Coronary artery (tissue), 2 donors: ENCODE measurements at regions not wholly inside any gene's neighbourhood (a gene's known extent, or its start where the extent isn't known, plus 50 kb on each side); places are given as distances from the start of the nearest gene placed in this dataset.

Experiments
- DNase-seq: peaks from one replicate; pipeline ENCODE4 v3.0.0-alpha.2; 2017; ENCODE audit warnings: low spot score
- H3K27ac ChIP-seq, 2 donors: fragments of 200-600 bp; sonication (generic); one replicate each; pipeline ENCODE4 v1.5.1; 2016 to 2019
- H3K4me3 ChIP-seq: fragments of 200-600 bp; sonication (generic); 2 replicates; pipeline ENCODE4 v1.5.1; 2016; ENCODE audit warnings: mild to moderate bottlenecking, moderate library complexity
- CTCF ChIP-seq: fragments of 200-600 bp; sonication (generic); IDR thresholded peaks from one replicate; pipeline ENCODE4 v1.5.1; 2019; ENCODE audit warnings: antibody characterized with exemption

GRCh38 chr7:119681336-119681735, 591.6 kb upstream of the KCND2 start:
- no peak overlapping the region for H3K4me3 ChIP-seq

DNA sequence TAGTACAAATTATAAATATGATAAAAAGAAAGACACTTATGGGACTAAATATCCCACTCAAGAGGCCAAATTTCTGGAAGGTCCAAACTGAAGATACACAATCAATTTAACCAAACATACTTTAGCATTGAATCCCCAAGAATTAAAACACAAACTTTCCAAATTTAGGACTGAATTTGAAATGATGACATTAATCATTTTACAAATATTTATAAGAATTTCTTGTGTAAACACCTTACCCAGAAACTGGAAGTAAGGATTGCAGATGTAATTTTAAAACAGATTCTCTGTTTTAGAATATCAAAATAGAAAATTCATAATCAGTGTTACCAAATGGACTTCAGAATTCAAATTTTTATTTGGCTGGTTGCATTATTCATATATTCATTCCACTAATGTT, 588.2 kb upstream of the KCND2 start:
- no peak for TF ChIP-seq CTCF
- H3K4me3 ChIP-seq: no peak overlapping the region
- no peak overlapping the region for H3K27ac ChIP-seq
- DNase-seq: no peak

More at GRCh38 chr7:119681336-119681735, 591.6 kb upstream of the KCND2 start:
- H3K27ac ChIP-seq: no peak overlapping the region
- TF ChIP-seq CTCF: no peak
- no peak for DNase-seq

DNA sequence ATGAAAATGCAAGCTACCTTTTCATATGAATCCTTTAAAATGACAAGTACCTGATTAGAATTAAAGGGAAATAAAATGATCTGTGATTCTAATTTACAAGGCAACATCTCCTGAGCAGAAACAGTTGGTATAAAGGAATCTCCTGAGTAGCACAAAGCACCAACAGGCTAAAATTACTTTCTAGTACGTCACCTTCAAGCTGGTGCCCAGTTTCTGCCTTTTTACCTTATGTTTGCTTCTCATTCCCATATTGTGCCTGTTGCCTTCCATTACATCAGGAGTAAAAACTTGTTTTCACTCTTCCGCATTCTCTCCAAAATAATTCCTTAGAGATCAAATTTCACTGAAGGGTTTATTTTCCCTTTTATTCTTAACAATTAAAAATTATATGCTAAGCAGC, 587.1 kb upstream of the KCND2 start:
- no peak overlapping the region for H3K4me3 ChIP-seq
- TF ChIP-seq CTCF: no peak
- DNase-seq: no peak
- no peak overlapping the region for H3K27ac ChIP-seq

DNA sequence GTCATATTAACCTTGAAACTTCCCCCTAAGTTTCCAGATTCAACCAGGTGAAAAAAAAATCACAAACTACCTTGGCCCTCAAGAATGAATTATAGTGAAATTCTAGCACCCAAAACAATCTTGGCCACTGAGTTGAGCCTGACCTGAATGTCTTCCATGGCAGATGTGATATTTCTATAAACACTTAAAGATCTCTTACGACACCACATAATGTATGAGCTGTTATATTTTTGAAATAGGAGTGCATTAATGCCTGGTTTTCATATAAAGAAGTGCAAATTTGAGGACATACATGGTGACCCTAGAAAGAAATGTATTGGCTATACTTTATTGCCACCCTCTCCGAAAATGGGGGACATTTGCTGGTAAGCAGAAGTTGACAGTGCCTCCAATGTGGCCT, 584.1 kb upstream of the KCND2 start:
- no peak for DNase-seq
- no peak overlapping the region for H3K4me3 ChIP-seq
- TF ChIP-seq CTCF: no peak
- no peak overlapping the region for H3K27ac ChIP-seq

- H3K27ac ChIP-seq: no peak overlapping the region
- TF ChIP-seq CTCF: no peak
Observed at GRCh38 chr7:119692541-119692940, 580.4 kb upstream of the KCND2 start.

GRCh38 chr7:119694506-119694905, 578.5 kb upstream of the KCND2 start:
- no peak for DNase-seq
- TF ChIP-seq CTCF: no peak

More at GRCh38 chr7:119692541-119692940, 580.4 kb upstream of the KCND2 start:
- no peak for DNase-seq
- no peak overlapping the region for H3K4me3 ChIP-seq

DNA sequence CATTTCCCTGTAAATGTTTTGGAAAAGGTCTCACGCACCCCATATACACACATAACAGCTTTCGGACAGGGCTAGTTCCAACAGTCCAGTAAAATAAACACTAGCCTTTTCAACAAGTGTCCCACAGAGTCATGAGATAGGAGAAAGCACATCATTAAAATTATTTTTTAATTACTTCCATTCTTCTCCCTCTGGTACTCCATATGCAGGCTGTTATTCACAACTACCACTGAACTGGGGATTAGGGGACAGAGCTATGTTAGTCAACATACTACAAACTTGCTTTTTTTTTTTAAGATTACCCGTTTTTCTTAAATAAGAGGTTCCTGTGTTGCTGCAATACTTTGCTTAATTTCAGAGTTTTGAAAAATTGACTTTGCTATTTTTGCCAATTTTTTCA, 576.6 kb upstream of the KCND2 start:
- H3K27ac ChIP-seq: no peak overlapping the region
- no peak for TF ChIP-seq CTCF
- no peak overlapping the region for H3K4me3 ChIP-seq
- no peak for DNase-seq

More at GRCh38 chr7:119694506-119694905, 578.5 kb upstream of the KCND2 start:
- no peak overlapping the region for H3K27ac ChIP-seq
- no peak overlapping the region for H3K4me3 ChIP-seq
